ENCODE measurements at regions not wholly inside any gene's neighbourhood (a gene's known extent, or its start where the extent isn't known, plus 50 kb on each side); places are given as distances from the start of the nearest gene placed in this dataset.

- no peak for DNase-seq
- H3K27me3 Mint-ChIP-seq, result no peaks in the 10 kb centered on the region
- ChIA-PET POLR2A (ENCODE audit: partially characterized antibody) (no interaction called here), CTCF (ENCODE audit: partially characterized antibody) (no interaction called here)
- H3K4me1 Mint-ChIP-seq, result no peaks in the 10 kb centered on the region
- no peak overlapping the region for H3K4me3 Mint-ChIP-seq
- Histone ChIP-seq H3K27me3 (ENCODE audit: insufficient read depth, low read length) (no peaks in the 10 kb centered on the region), H3K9me3 (ENCODE audit: control insufficient read depth in 1 of 2, low read length in 2 of 2) (no peaks in the 10 kb centered on the region), H3K27ac (ENCODE audit: low read depth, low read length) (no peak overlapping the region), H3K4me3 (ENCODE audit: low read length in 2 of 2) (no peak overlapping the region), H3K36me3 (ENCODE audit: insufficient read depth, low read length) (no peaks in the 10 kb centered on the region), H3K4me1 (ENCODE audit: insufficient read depth, low read length) (no peaks in the 10 kb centered on the region)
- peaks cover 3 to 33% (median 25%) of the 10 kb centered on the region in 8 donors for H3K9me3 Mint-ChIP-seq
- no peak overlapping the region for H3K27ac Mint-ChIP-seq
- no peaks in the 10 kb centered on the region for H3K36me3 Mint-ChIP-seq
- intact Hi-C loops (cut with micrococcal nuclease), result no loop called here
Observed at GRCh38 chr2:81624825-81625224, 1320.3 kb upstream of the LRRTM1 start.

GRCh38 chr2:81600088-81600487 lies 1295.5 kb upstream of the LRRTM1 start:
- POLR2A ChIA-PET (ENCODE audit: partially characterized antibody), result no interaction called here
- Histone ChIP-seq H3K27me3 (ENCODE audit: insufficient read depth, low read length) (no peaks in the 10 kb centered on the region), H3K4me3 (ENCODE audit: low read length in 2 of 2) (no peak overlapping the region), H3K9me3 (ENCODE audit: control insufficient read depth in 1 of 2, low read length in 2 of 2) (no peaks in the 10 kb centered on the region), H3K27ac (ENCODE audit: low read depth, low read length) (no peak overlapping the region), H3K36me3 (ENCODE audit: insufficient read depth, low read length) (no peaks in the 10 kb centered on the region), H3K4me1 (ENCODE audit: insufficient read depth, low read length) (no peaks in the 10 kb centered on the region)
- intact Hi-C loops (cut with micrococcal nuclease), result no loop called here
- Mint-ChIP-seq H3K36me3 (no peaks in the 10 kb centered on the region), H3K9me3 (peaks cover 0 to 9% (median 5%) of the 10 kb centered on the region in 8 donors), H3K27ac (no peak overlapping the region), H3K27me3 (no peaks in the 10 kb centered on the region), H3K4me1 (no peaks in the 10 kb centered on the region), H3K4me3 (no peak overlapping the region)
- CTCF ChIA-PET (ENCODE audit: partially characterized antibody), result no interaction called here
- no peak for DNase-seq

GRCh38 chr2:81598453-81598852 lies 1293.9 kb upstream of the LRRTM1 start:
- peaks cover 0 to 8% (median 4%) of the 10 kb centered on the region in 8 donors for H3K9me3 Mint-ChIP-seq
- no peak overlapping the region for H3K4me3 Mint-ChIP-seq
- intact Hi-C loops (cut with micrococcal nuclease), result no loop called here
- no peak overlapping the region for H3K27ac ChIP-seq (ENCODE audit: low read depth, low read length)
- no peaks in the 10 kb centered on the region for H3K36me3 Mint-ChIP-seq
- POLR2A ChIA-PET (ENCODE audit: partially characterized antibody), result no interaction called here
- H3K4me1 Mint-ChIP-seq, result no peaks in the 10 kb centered on the region
- H3K27me3 ChIP-seq (ENCODE audit: insufficient read depth, low read length), result no peaks in the 10 kb centered on the region
- H3K36me3 ChIP-seq (ENCODE audit: insufficient read depth, low read length), result no peaks in the 10 kb centered on the region
- no peak overlapping the region for H3K27ac Mint-ChIP-seq
- CTCF ChIA-PET (ENCODE audit: partially characterized antibody), result no interaction called here
- H3K9me3 ChIP-seq (ENCODE audit: control insufficient read depth in 1 of 2, low read length in 2 of 2), result no peaks in the 10 kb centered on the region
- no peaks in the 10 kb centered on the region for H3K4me1 ChIP-seq (ENCODE audit: insufficient read depth, low read length)
- no peaks in the 10 kb centered on the region for H3K27me3 Mint-ChIP-seq
- H3K4me3 ChIP-seq (ENCODE audit: low read length in 2 of 2), result no peak overlapping the region
- no peak for DNase-seq

GRCh38 chr2:81589406-81589805 lies 1284.9 kb upstream of the LRRTM1 start:
- no peaks in the 10 kb centered on the region for H3K36me3 Mint-ChIP-seq
- no peak for DNase-seq
- ChIA-PET POLR2A (ENCODE audit: partially characterized antibody) (no interaction called here), CTCF (ENCODE audit: partially characterized antibody) (no interaction called here)
- H3K27ac ChIP-seq (ENCODE audit: low read depth, low read length), result no peak overlapping the region
- H3K4me3 Mint-ChIP-seq, result no peak overlapping the region
- H3K27me3 ChIP-seq (ENCODE audit: insufficient read depth, low read length), result no peaks in the 10 kb centered on the region
- no peak overlapping the region for H3K4me3 ChIP-seq (ENCODE audit: low read length in 2 of 2)
- no peaks in the 10 kb centered on the region for H3K4me1 ChIP-seq (ENCODE audit: insufficient read depth, low read length)
- no peaks in the 10 kb centered on the region for H3K27me3 Mint-ChIP-seq
- peaks cover 0 to 16% (median 6%) of the 10 kb centered on the region in 8 donors for H3K9me3 Mint-ChIP-seq
- intact Hi-C loops (cut with micrococcal nuclease), result no loop called here
- no peaks in the 10 kb centered on the region for H3K36me3 ChIP-seq (ENCODE audit: insufficient read depth, low read length)
- no peak overlapping the region for H3K27ac Mint-ChIP-seq
- no peaks in the 10 kb centered on the region for H3K4me1 Mint-ChIP-seq
- H3K9me3 ChIP-seq (ENCODE audit: control insufficient read depth in 1 of 2, low read length in 2 of 2), result no peaks in the 10 kb centered on the region

GRCh38 chr2:81583311-81584108 lies 1279.0 kb upstream of the LRRTM1 start:
- Histone ChIP-seq H3K9me3 (ENCODE audit: control insufficient read depth in 1 of 2, low read length in 2 of 2) (no peaks in the 10 kb centered on the region), H3K4me3 (ENCODE audit: low read length in 2 of 2) (no peak overlapping the region), H3K4me1 (ENCODE audit: insufficient read depth, low read length) (no peaks in the 10 kb centered on the region), H3K36me3 (ENCODE audit: insufficient read depth, low read length) (no peaks in the 10 kb centered on the region), H3K27ac (ENCODE audit: low read depth, low read length) (no peak overlapping the region), H3K27me3 (ENCODE audit: insufficient read depth, low read length) (no peaks in the 10 kb centered on the region)
- ChIA-PET POLR2A (ENCODE audit: partially characterized antibody) (no interaction called here), CTCF (ENCODE audit: partially characterized antibody) (no interaction called here)
- Mint-ChIP-seq H3K9me3 (peaks cover 0 to 20% (median 9%) of the 10 kb centered on the region in 8 donors), H3K4me1 (no peaks in the 10 kb centered on the region), H3K27ac (peak overlapping the region in 1 of 7 donors; percentile 8), H3K4me3 (no peak overlapping the region), H3K36me3 (no peaks in the 10 kb centered on the region), H3K27me3 (no peaks in the 10 kb centered on the region)
- intact Hi-C loops (cut with micrococcal nuclease), result no loop called here
- DNase-seq, result no peak

GRCh38 chr2:81576713-81577112 lies 1272.2 kb upstream of the LRRTM1 start:
- CTCF ChIA-PET (ENCODE audit: partially characterized antibody), result no interaction called here
- no peaks in the 10 kb centered on the region for H3K4me1 Mint-ChIP-seq
- H3K27me3 ChIP-seq (ENCODE audit: insufficient read depth, low read length), result no peaks in the 10 kb centered on the region
- no peak overlapping the region for H3K4me3 ChIP-seq (ENCODE audit: low read length in 2 of 2)
- no peak for DNase-seq
- H3K4me3 Mint-ChIP-seq, result no peak overlapping the region
- intact Hi-C loops (cut with micrococcal nuclease), result no loop called here
- H3K9me3 Mint-ChIP-seq, result peaks cover 2 to 21% (median 15%) of the 10 kb centered on the region in 8 donors
- POLR2A ChIA-PET (ENCODE audit: partially characterized antibody), result no interaction called here
- peaks cover 0 to 2% of the 10 kb centered on the region in 2 donors for H3K9me3 ChIP-seq (ENCODE audit: control insufficient read depth in 1 of 2, low read length in 2 of 2)
- no peaks in the 10 kb centered on the region for H3K36me3 Mint-ChIP-seq
- H3K27me3 Mint-ChIP-seq, result no peaks in the 10 kb centered on the region
- H3K4me1 ChIP-seq (ENCODE audit: insufficient read depth, low read length), result no peaks in the 10 kb centered on the region
- no peaks in the 10 kb centered on the region for H3K36me3 ChIP-seq (ENCODE audit: insufficient read depth, low read length)
- no peak overlapping the region for H3K27ac Mint-ChIP-seq
- H3K27ac ChIP-seq (ENCODE audit: low read depth, low read length), result no peak overlapping the region

GRCh38 chr2:81551040-81551634 lies 1246.6 kb upstream of the LRRTM1 start:
- Mint-ChIP-seq H3K9me3 (peaks cover 0 to 17% (median 7%) of the 10 kb centered on the region in 8 donors), H3K27ac (no peak overlapping the region), H3K36me3 (no peaks in the 10 kb centered on the region), H3K27me3 (no peaks in the 10 kb centered on the region), H3K4me3 (no peak overlapping the region), H3K4me1 (no peaks in the 10 kb centered on the region)
- no peaks in the 10 kb centered on the region for H3K4me1 ChIP-seq (ENCODE audit: insufficient read depth, low read length)
- H3K9me3 ChIP-seq (ENCODE audit: control insufficient read depth in 1 of 2, low read length in 2 of 2), result no peaks in the 10 kb centered on the region
- no peaks in the 10 kb centered on the region for H3K27me3 ChIP-seq (ENCODE audit: insufficient read depth, low read length)
- ChIA-PET CTCF (ENCODE audit: partially characterized antibody) (no interaction called here), POLR2A (ENCODE audit: partially characterized antibody) (no interaction called here)
- no peak for DNase-seq
- intact Hi-C loops (cut with micrococcal nuclease), result no loop called here
- no peak overlapping the region for H3K27ac ChIP-seq (ENCODE audit: low read depth, low read length)
- H3K4me3 ChIP-seq (ENCODE audit: low read length in 2 of 2), result no peak overlapping the region
- no peaks in the 10 kb centered on the region for H3K36me3 ChIP-seq (ENCODE audit: insufficient read depth, low read length)

Data from CD4-positive, alpha-beta memory T cell (primary cell).